Activated T-helper 17 cell treated with anti-CD3 and anti-CD28 coated beads, Interleukin-2, amount 50 U/mL, for 72 hours (primary cell): ENCODE measurements at regions not wholly inside any gene's neighbourhood (a gene's known extent, or its start where the extent isn't known, plus 50 kb on each side); places are given as distances from the start of the nearest gene placed in this dataset.
"Not testable (repeated sequence)": the region's sequence is repeated elsewhere in the genome, so short reads cannot be mapped to it uniquely, and the experiment has no call there.

Source experiments
- ATAC-seq: fragments of 150-1000 bp; cut with Tn5 transposase; replicated peaks from 2 replicates; pipeline ENCODE4 v1.10.0; 2021; ENCODE audit warnings: mild to moderate bottlenecking, moderate library complexity
- H3K27ac Mint-ChIP-seq: one replicate; pipeline ENCODE4 v1.8.0; 2022; ENCODE audit warnings: mixed read lengths
- H3K27me3 Mint-ChIP-seq: one replicate; pipeline ENCODE4 v1.8.0; 2022; ENCODE audit warnings: mixed read lengths
- H3K36me3 Mint-ChIP-seq: one replicate; pipeline ENCODE4 v1.8.0; 2022; ENCODE audit warnings: low read depth, mild to moderate bottlenecking, mixed read lengths
- H3K4me1 Mint-ChIP-seq: one replicate; pipeline ENCODE4 v1.8.0; 2022; ENCODE audit warnings: mixed read lengths
- H3K4me3 Mint-ChIP-seq: one replicate; pipeline ENCODE4 v1.8.0; 2022; ENCODE audit warnings: mild to moderate bottlenecking, mixed read lengths
- H3K9me3 Mint-ChIP-seq: one replicate; pipeline ENCODE4 v1.8.0; 2022; ENCODE audit warnings: mixed read lengths

DNA sequence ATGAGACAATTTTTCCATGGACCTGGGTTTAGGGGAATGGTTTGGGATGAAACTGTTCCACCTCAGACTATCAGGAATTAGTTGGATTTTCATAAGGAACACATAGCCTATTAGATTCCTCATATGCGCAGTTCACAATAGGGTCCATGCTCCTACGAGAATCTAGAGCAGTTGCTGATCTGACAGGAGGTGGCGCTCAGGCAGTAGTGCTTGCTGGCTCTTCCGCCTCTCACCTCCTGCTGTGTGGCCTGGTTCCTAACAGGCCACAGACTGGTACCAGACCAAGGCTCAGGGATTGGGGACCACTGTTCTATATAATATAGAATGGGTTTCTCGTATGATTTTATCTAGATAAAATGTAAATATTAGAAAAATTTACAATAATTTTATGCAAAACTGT, 338.7 kb downstream of the CPS1 start:
- H3K4me3 Mint-ChIP-seq: no peak overlapping the region
- no peaks in the 10 kb centered on the region for H3K27me3 Mint-ChIP-seq
- H3K4me1 Mint-ChIP-seq: no peaks in the 10 kb centered on the region
- H3K36me3 Mint-ChIP-seq: no peaks in the 10 kb centered on the region
- H3K9me3 Mint-ChIP-seq: peaks cover 10% of the 10 kb centered on the region
- H3K27ac Mint-ChIP-seq: no peak overlapping the region
- ATAC-seq: no peak

DNA sequence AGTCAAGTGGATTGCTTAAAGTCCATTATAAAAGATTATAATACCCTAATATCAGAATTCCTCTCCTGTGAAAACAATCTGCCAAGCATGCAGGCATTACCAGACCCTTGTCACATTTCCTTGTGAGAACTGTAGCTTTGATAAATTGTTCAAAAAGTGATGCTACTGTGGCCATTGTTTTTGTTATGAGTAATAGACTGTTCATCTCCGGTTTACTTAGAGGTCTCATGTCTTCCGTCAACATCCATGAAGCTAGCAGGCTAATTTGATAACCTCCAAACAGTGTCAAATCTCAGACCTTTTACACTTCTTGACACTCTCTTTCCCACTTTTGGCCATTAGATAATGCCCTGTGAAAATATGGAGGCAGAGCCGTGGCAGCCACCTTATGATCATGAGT, 342.7 kb downstream of the CPS1 start:
- peaks cover 4% of the 10 kb centered on the region for H3K9me3 Mint-ChIP-seq

DNA sequence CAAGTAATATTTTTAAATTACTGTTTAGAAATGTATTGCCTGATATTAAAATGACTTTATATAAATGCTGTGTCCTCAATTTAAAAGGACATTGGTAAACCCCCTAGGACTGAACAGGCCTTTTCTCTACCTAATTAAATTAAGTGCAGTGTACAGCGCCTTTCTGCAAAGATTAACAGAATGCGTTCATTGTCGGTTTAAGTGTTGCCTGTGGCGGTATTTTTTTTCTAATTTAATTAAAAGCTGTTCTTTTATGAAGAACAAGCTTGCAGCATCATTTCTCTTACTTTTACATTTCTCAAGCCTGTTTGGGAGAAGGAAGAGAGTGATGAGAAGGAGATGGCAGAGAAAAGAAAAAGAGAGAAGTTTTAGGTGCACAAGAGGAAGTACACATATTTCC, 344.9 kb downstream of the CPS1 start:
- Mint-ChIP-seq H3K27me3 (no peaks in the 10 kb centered on the region), H3K4me3 (no peak overlapping the region)
- no peak for ATAC-seq

More for the DNA sequence above, 342.7 kb downstream of the CPS1 start:
- ATAC-seq: no peak
- H3K36me3 Mint-ChIP-seq: no peaks in the 10 kb centered on the region
- H3K27ac Mint-ChIP-seq: no peak overlapping the region
- H3K4me3 Mint-ChIP-seq: no peak overlapping the region
- H3K4me1 Mint-ChIP-seq: no peaks in the 10 kb centered on the region
- no peaks in the 10 kb centered on the region for H3K27me3 Mint-ChIP-seq

DNA sequence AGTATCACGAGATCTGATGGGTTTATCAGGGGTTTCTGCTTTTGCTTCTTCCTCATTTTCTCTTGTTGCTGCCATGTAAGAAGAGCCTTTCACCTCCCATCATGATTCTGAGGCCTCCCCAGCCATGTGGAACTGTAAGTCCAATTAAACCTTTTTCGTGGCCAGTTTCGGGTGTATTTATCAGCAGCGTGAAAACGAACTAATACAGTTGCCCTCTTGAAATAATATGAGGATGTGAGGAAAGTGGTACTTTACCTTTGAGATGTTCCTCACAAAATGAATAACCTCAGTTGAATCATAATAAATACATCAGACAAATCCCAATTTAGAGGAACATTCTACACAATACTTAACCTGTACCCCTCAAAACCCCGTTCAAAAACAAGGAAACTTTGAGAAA, 356.4 kb downstream of the CPS1 start:
- Mint-ChIP-seq H3K36me3 (no peaks in the 10 kb centered on the region), H3K9me3 (peaks cover 10% of the 10 kb centered on the region), H3K4me3 (no peak overlapping the region), H3K27ac (no peak overlapping the region), H3K27me3 (no peaks in the 10 kb centered on the region), H3K4me1 (no peaks in the 10 kb centered on the region)
- ATAC-seq: no peak

More for the DNA sequence above, 344.9 kb downstream of the CPS1 start:
- Mint-ChIP-seq H3K27ac (no peak overlapping the region), H3K36me3 (no peaks in the 10 kb centered on the region), H3K4me1 (no peaks in the 10 kb centered on the region), H3K9me3 (no peaks in the 10 kb centered on the region)

DNA sequence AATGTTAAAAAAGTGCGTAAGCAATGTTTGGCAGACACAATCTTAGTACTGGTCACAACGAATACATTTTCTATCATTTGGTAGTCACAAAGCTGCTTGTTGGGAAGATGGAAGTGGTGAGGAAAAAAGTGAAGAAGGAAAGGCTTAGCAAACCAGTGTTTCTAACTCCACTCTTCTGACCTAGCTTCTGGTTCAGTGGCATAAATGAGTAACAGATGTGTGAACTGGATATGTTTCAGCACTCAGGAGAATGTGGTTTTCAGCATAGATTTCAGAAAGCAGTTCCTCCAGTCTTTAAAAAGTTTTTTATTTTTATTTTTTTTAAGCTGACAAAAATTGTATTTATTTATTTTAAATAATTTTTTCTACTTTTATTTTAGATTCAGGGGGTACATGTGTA, 357.1 kb downstream of the CPS1 start:
- Mint-ChIP-seq H3K27ac (no peak overlapping the region), H3K4me1 (no peaks in the 10 kb centered on the region), H3K36me3 (no peaks in the 10 kb centered on the region), H3K9me3 (peaks cover 5% of the 10 kb centered on the region), H3K4me3 (no peak overlapping the region), H3K27me3 (no peaks in the 10 kb centered on the region)
- no peak for ATAC-seq

DNA sequence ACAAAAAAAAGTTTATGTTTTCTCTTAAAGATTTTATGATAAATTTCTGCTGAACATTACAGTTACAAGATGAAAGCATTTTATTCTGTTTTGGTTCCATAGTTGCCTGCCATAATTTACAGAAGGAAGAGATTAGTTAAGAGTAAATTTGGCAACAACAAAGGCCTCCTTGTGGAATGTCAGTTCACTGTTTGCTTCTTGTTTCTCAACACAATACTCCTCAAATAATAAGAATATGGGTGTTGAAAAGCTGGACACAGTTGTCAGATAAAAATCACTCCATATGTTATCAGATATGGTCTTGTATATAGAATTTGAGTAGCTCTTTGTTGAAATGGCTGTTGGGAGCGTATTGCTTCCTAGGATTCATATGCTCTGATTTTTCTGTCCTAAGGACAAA, 359.5 kb downstream of the CPS1 start:
- Mint-ChIP-seq H3K27me3 (no peaks in the 10 kb centered on the region), H3K4me3 (no peak overlapping the region), H3K4me1 (no peaks in the 10 kb centered on the region), H3K27ac (no peak overlapping the region), H3K9me3 (peaks cover 5% of the 10 kb centered on the region), H3K36me3 (no peaks in the 10 kb centered on the region)
- no peak for ATAC-seq

DNA sequence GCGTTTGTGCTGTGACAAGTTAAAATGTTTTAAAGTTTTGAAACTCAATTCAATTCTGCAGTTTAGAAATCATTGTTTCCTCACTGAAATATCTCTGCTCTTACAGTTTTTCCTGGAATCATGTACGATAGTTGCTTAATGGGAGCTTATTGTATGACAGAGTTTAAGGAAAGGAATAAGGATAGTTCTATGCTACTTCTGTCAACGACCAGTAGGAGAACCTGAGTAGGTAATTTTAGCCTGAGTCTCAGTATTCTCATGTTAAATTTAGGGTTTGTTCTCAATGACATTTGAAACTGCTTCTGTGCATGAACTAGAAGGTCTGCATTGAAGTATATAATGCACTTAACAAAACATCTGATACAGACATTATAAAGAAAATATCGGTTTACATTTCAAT, 361.1 kb downstream of the CPS1 start:
- Mint-ChIP-seq H3K36me3 (no peaks in the 10 kb centered on the region), H3K4me3 (no peak overlapping the region), H3K27me3 (no peaks in the 10 kb centered on the region), H3K27ac (no peak overlapping the region), H3K9me3 (peaks cover 5% of the 10 kb centered on the region), H3K4me1 (no peaks in the 10 kb centered on the region)
- no peak for ATAC-seq

DNA sequence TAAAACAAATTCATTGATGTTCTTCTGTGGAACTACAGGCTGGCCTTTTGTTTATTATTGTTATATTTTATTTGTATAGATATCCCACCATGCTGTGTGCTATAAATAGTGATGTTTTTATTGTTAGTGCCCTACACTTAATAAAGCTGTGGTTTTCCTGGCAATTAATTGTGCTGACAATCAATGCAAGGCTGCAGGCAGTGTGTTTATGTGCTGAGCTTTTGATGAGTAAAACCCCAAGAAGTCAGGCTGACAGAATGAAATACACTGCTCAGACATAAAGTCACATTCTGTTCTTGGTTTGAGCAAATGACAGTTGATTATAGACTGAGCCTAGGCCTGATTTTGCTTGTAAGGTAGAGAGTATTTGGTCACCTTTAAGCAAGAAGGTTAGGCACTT, 362.7 kb downstream of the CPS1 start:
- H3K9me3 Mint-ChIP-seq: peaks cover 5% of the 10 kb centered on the region
- no peak overlapping the region for H3K4me3 Mint-ChIP-seq
- H3K27me3 Mint-ChIP-seq: no peaks in the 10 kb centered on the region
- ATAC-seq: no peak
- H3K4me1 Mint-ChIP-seq: no peaks in the 10 kb centered on the region
- no peaks in the 10 kb centered on the region for H3K36me3 Mint-ChIP-seq
- no peak overlapping the region for H3K27ac Mint-ChIP-seq

DNA sequence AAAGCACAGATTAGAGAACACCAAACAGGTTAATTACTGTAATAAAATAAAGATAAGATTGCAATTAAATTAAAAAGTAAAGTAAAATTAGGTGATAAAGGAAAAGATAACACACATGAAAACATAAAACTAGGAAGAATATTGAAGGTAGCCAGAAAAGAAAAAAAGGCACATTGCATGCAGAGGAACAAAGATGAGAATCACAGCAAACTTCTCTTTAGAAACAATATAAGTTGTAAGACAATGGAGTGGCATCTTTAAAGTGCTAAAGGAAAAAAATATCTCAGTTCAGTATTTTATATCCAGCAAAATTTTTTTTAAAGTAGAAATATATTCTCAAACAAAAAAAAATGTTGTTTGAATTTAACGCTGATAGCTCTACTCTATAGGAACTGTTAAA, 366.0 kb downstream of the CPS1 start:
- ATAC-seq: no peak
- Mint-ChIP-seq H3K9me3 (peaks cover 10% of the 10 kb centered on the region), H3K4me1 (no peaks in the 10 kb centered on the region), H3K36me3 (no peaks in the 10 kb centered on the region), H3K4me3 (no peak overlapping the region), H3K27me3 (no peaks in the 10 kb centered on the region), H3K27ac (no peak overlapping the region)

DNA sequence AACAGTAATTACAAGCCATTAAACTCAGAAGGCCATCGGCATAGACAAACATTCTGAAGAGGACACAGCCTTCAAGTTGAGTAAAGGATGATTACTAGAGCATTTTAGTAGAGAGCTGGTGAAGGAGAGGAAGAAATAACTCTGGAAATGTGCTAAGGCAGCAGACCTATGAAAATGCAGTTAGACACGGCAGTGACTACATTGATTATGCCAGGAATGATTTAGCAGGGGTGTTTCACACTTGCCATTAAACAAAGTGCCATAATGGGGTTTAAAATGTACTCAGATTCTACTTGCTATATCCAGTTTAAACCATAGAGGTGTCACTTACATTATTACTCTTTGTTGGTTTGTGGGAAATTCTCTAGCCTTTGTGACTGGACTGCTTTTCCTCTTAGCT, 372.3 kb downstream of the CPS1 start:
- no peak for ATAC-seq
- Mint-ChIP-seq H3K27me3 (no peaks in the 10 kb centered on the region), H3K36me3 (no peaks in the 10 kb centered on the region), H3K4me3 (no peak overlapping the region), H3K4me1 (no peaks in the 10 kb centered on the region), H3K9me3 (peaks cover 5% of the 10 kb centered on the region), H3K27ac (no peak overlapping the region)

DNA sequence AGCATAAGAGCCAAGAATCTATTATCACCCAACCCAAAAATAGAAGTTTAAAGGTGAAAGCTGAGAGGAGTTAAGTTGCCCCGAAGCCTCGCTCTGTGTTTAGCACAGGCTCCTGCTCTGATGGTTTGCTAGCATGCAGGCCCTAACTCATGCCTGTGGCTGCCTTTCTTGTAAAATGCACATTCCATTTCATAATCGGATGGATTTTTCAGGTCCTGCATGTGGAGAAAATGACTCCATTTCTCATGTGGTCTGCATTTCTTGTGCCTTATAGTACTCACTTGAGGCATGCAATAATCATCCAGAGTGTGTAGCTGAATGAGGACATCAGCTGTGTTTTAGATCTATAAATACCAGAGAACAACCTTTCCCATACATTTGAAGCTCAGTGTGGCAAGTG, 381.8 kb downstream of the CPS1 start:
- Mint-ChIP-seq H3K27ac (no peak overlapping the region), H3K36me3 (no peaks in the 10 kb centered on the region), H3K27me3 (no peaks in the 10 kb centered on the region), H3K4me3 (no peak overlapping the region), H3K9me3 (peaks cover 8% of the 10 kb centered on the region), H3K4me1 (no peaks in the 10 kb centered on the region)
- no peak for ATAC-seq

DNA sequence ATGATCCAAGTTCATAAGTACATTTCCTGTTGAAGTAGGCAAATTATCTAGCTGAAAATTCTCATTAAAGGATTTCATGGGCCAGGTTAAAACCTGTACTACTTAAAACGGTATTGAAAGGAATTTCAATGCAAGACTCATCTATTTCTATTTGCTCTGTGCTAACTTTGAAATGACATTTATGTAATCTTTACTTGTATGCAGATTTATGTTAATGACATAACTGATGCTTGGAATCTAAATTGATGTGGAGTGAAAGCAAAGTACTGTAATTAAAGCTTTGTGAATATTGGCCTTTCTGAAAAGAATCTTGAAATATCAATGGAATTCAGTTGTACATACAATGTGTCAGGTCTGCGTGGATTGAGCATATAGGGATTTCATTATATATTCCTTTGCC, 390.0 kb downstream of the CPS1 start:
- H3K36me3 Mint-ChIP-seq: no peaks in the 10 kb centered on the region
- no peak for ATAC-seq
- no peak overlapping the region for H3K4me3 Mint-ChIP-seq
- no peaks in the 10 kb centered on the region for H3K4me1 Mint-ChIP-seq
- no peak overlapping the region for H3K27ac Mint-ChIP-seq
- no peaks in the 10 kb centered on the region for H3K27me3 Mint-ChIP-seq
- peaks cover 3% of the 10 kb centered on the region for H3K9me3 Mint-ChIP-seq

DNA sequence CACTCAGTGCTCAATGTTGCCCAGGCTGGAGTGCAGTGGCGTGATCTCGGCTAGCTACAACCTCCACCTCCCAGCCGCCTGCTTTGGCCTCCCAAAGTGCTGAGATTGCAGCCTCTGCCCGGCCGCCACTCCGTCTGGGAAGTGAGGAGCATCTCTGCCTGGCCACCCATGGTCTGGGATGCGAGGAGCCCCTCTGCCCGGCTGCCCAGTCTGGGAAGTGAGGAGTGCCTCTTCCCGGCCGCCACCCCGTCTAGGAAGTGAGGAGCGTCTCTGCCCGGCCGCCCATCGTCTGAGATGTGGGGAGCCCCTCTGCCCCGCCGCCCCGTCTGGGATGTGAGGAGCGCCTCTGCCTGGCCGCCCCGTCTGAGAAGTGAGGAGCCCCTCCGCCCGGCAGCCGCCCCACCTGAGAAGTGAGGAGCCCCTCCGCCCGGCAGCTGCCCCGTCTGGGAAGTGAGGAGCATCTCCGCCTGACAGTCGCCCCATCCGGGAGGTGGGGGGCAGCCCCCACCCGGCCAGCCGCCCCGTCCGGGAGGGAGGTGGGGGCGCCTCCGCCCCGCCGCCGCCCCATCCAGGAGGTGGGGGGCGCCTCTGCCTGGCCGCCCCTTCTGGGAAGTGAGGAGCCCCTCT, 394.1 kb downstream of the CPS1 start:
- H3K4me1 Mint-ChIP-seq, H3K27me3 Mint-ChIP-seq, H3K4me3 Mint-ChIP-seq, ATAC-seq, H3K27ac Mint-ChIP-seq, H3K36me3 Mint-ChIP-seq, H3K9me3 Mint-ChIP-seq: not testable (repeated sequence)

DNA sequence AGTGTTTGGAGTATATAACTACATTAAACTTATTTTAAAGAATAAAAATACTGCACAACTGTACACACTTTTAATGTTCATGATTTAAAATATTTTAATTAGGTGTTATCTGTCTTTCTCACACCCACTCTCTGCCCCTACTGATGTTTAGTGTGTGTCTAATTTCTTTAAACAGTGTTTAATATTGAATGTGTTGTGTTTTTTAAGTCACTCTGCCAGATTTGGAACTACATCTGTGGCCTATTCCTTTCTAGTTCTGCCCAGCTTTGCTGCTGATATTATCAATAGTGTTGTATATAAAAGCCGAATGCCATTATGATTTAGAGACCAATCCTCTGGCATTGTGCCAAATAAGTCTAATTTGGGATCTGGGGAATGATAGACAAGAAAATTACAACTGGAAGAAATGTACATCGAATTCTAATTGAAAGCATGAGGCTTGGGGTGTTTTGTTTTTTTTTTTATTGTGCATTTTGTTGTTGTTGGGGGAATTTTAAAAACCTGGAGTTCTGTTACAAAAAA, 398.0 kb downstream of the CPS1 start:
- Mint-ChIP-seq H3K4me1 (no peaks in the 10 kb centered on the region), H3K27ac (no peak overlapping the region), H3K4me3 (no peak overlapping the region), H3K36me3 (no peaks in the 10 kb centered on the region), H3K27me3 (no peaks in the 10 kb centered on the region), H3K9me3 (peaks cover 7% of the 10 kb centered on the region)
- no peak for ATAC-seq

DNA sequence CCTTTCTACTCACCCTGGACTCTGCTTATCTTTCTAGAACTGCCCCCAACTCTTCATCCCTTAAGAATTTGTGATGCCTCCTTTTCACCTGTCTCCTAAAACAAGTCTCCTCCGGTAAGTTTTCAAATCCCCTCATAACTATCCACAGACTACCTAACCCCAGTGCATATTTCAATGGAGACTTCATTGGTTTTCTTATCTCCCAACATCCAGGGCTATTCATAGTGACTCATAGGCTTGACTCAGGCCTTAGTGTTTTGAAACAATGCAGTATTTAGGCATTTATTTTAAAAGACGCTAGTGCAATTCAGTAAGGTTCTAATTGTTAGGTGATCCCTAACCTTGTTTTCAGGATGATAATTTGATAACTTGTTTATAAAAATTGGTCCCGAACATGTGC, 399.2 kb downstream of the CPS1 start:
- Mint-ChIP-seq H3K36me3 (no peaks in the 10 kb centered on the region), H3K4me3 (no peak overlapping the region), H3K27me3 (no peaks in the 10 kb centered on the region), H3K4me1 (no peaks in the 10 kb centered on the region), H3K27ac (no peak overlapping the region), H3K9me3 (peaks cover 7% of the 10 kb centered on the region)
- ATAC-seq: no peak

DNA sequence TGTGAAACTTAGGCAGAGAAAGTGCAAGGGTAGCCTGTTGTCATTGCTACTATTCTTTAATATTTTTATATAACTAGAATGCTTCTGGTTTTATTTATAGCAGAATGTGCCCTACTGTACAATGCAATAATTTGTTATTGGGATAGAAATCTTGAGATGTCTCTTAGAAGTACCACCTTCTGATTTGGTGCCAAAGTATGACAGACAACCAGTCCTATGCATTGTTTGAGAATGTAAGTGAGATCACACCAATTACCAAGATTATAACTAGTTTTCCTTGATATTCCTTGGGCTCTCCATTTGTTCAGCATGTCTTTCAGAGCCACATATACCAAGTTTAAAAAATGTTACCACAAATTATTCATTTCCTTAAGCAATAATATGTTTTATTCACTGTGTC, 399.7 kb downstream of the CPS1 start:
- Mint-ChIP-seq H3K27me3 (no peaks in the 10 kb centered on the region), H3K4me3 (no peak overlapping the region), H3K36me3 (no peaks in the 10 kb centered on the region), H3K9me3 (peaks cover 7% of the 10 kb centered on the region), H3K4me1 (no peaks in the 10 kb centered on the region), H3K27ac (no peak overlapping the region)
- ATAC-seq: no peak
